Upper lobe of right lung (tissue), 1 donor: ENCODE measurements at regions not wholly inside any gene's neighbourhood (a gene's known extent, or its start where the extent isn't known, plus 50 kb on each side); places are given as distances from the start of the nearest gene placed in this dataset.

Source experiments
- ATAC-seq: fragments of 200-7000 bp; cut with Tn5 transposase; one replicate; pipeline ENCODE4 v1.9.1; 2020; ENCODE audit warnings: mild to moderate bottlenecking, moderate library complexity
- DNase-seq: peaks from one replicate; pipeline ENCODE4 v3.0.0-alpha.2; 2020
- H3K27ac ChIP-seq: fragments of 200-600 bp; one replicate; pipeline ENCODE4 v1.8.0; 2022
- H3K27me3 ChIP-seq: fragments of 200-600 bp; one replicate; pipeline ENCODE4 v1.8.0; 2022; ENCODE audit warnings: mild to moderate bottlenecking
- H3K36me3 ChIP-seq: fragments of 200-600 bp; one replicate; pipeline ENCODE4 v1.8.0; 2022
- H3K4me1 ChIP-seq: fragments of 200-600 bp; one replicate; pipeline ENCODE4 v1.8.0; 2022
- H3K4me3 ChIP-seq: fragments of 200-600 bp; one replicate; pipeline ENCODE4 v1.8.0; 2022; ENCODE audit warnings: mild to moderate bottlenecking
- H3K9me3 ChIP-seq: fragments of 200-600 bp; one replicate; pipeline ENCODE4 v1.8.0; 2022
- CTCF ChIP-seq: fragments of 200-600 bp; IDR thresholded peaks from one replicate; pipeline ENCODE4 v1.8.0; 2022; ENCODE audit warnings: antibody characterized with exemption
- intact Hi-C: fragments of 100-400 bp; cut with DNase I; formaldehyde crosslinking; loops from one replicate; pipeline ENCODE4 v1.11.0; 2022
- donor health status: DM: no; HTN: yes; CAD: no; lungs with severe emphysema.

GRCh38 chr5:68484307-68485068 lies 268.9 kb downstream of the PIK3R1 start:
- H3K27ac ChIP-seq = no peak overlapping the region
- intact Hi-C loops = no loop called here
- no peaks in the 10 kb centered on the region for H3K4me1 ChIP-seq
- no peaks in the 10 kb centered on the region for H3K9me3 ChIP-seq
- ATAC-seq (no peak), DNase-seq (no peak)
- H3K27me3 ChIP-seq = no peaks in the 10 kb centered on the region
- no peak for TF ChIP-seq CTCF
- H3K36me3 ChIP-seq = no peaks in the 10 kb centered on the region
- H3K4me3 ChIP-seq = no peak overlapping the region

- Histone ChIP-seq H3K27me3 (no peaks in the 10 kb centered on the region), H3K9me3 (no peaks in the 10 kb centered on the region), H3K27ac (no peak overlapping the region), H3K4me1 (no peaks in the 10 kb centered on the region), H3K4me3 (no peak overlapping the region), H3K36me3 (no peaks in the 10 kb centered on the region)
- intact Hi-C loops = no loop called here
- DNase-seq (no peak), ATAC-seq (no peak)
- no peak for TF ChIP-seq CTCF
These were observed 274.0 kb downstream of the PIK3R1 start for GRCh38 chr5:68489556-68489955.

- Histone ChIP-seq H3K9me3 (no peaks in the 10 kb centered on the region), H3K4me3 (no peak overlapping the region), H3K27ac (no peak overlapping the region), H3K27me3 (no peaks in the 10 kb centered on the region), H3K36me3 (no peaks in the 10 kb centered on the region), H3K4me1 (no peaks in the 10 kb centered on the region)
- TF ChIP-seq CTCF = no peak
- DNase-seq = no peak
- intact Hi-C loops = no loop called here
- ATAC-seq = no peak
These were observed 274.9 kb downstream of the PIK3R1 start for GRCh38 chr5:68490406-68490805.

- ATAC-seq (no peak), DNase-seq (no peak)
- H3K27me3 ChIP-seq = no peaks in the 10 kb centered on the region
- no peak overlapping the region for H3K27ac ChIP-seq
- no peak overlapping the region for H3K4me3 ChIP-seq
- no peak for TF ChIP-seq CTCF
- no peaks in the 10 kb centered on the region for H3K4me1 ChIP-seq
- H3K36me3 ChIP-seq = no peaks in the 10 kb centered on the region
- H3K9me3 ChIP-seq = peaks cover 3% of the 10 kb centered on the region
- intact Hi-C loops = no loop called here
These were observed 279.2 kb downstream of the PIK3R1 start for GRCh38 chr5:68494771-68495170.

- intact Hi-C loops = no loop called here
- DNase-seq = no peak
- H3K27me3 ChIP-seq = no peaks in the 10 kb centered on the region
- H3K27ac ChIP-seq = no peak overlapping the region
- no peak for TF ChIP-seq CTCF
- peaks cover 3% of the 10 kb centered on the region for H3K9me3 ChIP-seq
- H3K36me3 ChIP-seq = no peaks in the 10 kb centered on the region
- H3K4me3 ChIP-seq = no peak overlapping the region
- ATAC-seq = no peak
- H3K4me1 ChIP-seq = no peaks in the 10 kb centered on the region
These were observed 284.4 kb downstream of the PIK3R1 start for GRCh38 chr5:68499987-68500386.

GRCh38 chr5:68500813-68501212 lies 285.3 kb downstream of the PIK3R1 start:
- H3K27me3 ChIP-seq = no peaks in the 10 kb centered on the region
- intact Hi-C loops = no loop called here
- no peak overlapping the region for H3K27ac ChIP-seq
- H3K36me3 ChIP-seq = no peaks in the 10 kb centered on the region
- DNase-seq (no peak), ATAC-seq (no peak)
- no peaks in the 10 kb centered on the region for H3K4me1 ChIP-seq
- H3K4me3 ChIP-seq = no peak overlapping the region
- no peak for TF ChIP-seq CTCF
- H3K9me3 ChIP-seq = peaks cover 3% of the 10 kb centered on the region
